Amygdala (tissue), 56 donors: ENCODE measurements at regions not wholly inside any gene's neighbourhood (a gene's known extent, or its start where the extent isn't known, plus 50 kb on each side); places are given as distances from the start of the nearest gene placed in this dataset.

Experiments used
- DNase-seq, 56 donors: peaks; one replicate each; lab custom pipeline; 2025; lab: John Stamatoyannopoulos, UW

DNA sequence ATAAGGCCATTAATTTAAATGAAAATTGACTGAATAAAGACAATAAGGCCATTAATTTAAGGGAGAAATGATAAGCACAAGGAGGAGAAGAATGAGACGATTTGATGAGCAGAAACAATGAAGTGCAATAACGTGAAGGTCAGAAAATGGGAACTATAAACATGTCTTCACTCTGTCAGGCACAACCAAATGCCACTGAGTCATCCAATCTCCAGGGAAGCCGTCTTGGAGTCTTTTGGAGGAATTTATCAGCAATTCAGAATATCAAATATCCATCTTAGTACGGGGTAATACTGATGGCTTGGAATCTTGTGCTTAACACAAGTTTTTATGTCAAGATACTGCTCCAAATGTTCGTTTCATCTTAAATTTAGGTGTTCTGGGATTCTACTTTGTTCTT, 159.9 kb downstream of the CAPZA3 start:
- no peak for DNase-seq

GRCh38 chr12:18898470-18898869, 160.6 kb downstream of the CAPZA3 start:
- no peak for DNase-seq

DNA sequence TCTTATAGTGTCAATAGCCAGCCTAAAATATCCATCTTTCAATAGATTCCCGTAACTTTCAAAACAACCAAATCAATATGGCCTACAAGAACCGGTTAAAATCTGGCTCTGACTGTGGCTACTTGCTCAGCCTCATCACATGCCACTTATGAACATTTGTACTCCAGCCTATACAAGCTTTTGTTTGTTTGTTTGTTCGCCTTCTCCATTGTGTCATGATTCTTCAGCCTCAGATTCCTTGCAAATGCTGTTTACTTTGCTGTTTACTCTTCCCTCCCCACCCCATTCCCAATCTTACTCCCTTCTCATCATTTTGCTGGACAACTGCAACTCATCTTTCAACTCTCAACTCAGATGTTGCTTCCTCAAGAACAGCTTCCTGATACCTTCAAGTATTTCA, 161.2 kb downstream of the CAPZA3 start:
- no peak for DNase-seq

- no peak for DNase-seq
Observed at GRCh38 chr12:18899678-18900317, 161.9 kb downstream of the CAPZA3 start.

DNA sequence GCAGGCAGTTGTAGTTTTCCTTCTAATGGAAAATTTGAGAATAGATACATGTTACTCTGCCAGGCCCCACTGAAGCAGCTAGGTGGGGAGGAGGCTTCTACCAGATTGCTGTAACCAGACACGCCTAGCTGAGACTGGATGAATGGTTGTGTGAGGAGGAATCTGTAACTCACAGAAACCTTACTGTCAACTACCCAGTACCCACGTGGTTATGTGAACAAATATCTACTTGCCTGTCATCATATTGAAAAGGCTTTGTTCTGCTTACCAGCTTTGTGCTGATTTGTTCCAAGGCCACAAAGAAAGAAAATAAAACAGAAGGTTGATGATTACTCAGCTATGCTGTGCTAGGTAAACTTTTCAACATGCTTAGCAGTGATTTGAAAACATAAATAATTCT, 167.2 kb downstream of the CAPZA3 start:
- DNase-seq, result no peak

- DNase-seq, result no peak
Observed at GRCh38 chr12:18906395-18906794, 168.5 kb downstream of the CAPZA3 start.

DNA sequence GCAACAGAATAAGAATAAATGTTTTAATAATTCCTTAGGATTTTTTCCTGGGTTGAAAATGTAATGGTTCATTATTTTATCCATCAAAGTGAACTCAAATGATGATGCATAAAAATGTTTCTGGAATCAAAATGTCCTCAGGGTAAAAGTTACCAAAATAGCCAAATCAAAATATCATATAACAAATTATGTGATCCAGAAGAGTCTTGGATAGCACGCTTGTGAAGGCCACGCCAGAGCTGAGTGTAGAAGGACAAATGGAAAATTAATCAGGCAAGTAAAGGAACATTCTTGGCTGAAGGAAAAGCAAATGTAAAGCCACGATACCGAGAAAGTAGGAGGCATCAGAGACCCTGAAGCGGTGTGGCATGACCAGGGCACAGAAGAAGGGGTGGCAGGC, 169.2 kb downstream of the CAPZA3 start:
- no peak for DNase-seq

GRCh38 chr12:18907728-18908127, 169.8 kb downstream of the CAPZA3 start:
- no peak for DNase-seq

DNA sequence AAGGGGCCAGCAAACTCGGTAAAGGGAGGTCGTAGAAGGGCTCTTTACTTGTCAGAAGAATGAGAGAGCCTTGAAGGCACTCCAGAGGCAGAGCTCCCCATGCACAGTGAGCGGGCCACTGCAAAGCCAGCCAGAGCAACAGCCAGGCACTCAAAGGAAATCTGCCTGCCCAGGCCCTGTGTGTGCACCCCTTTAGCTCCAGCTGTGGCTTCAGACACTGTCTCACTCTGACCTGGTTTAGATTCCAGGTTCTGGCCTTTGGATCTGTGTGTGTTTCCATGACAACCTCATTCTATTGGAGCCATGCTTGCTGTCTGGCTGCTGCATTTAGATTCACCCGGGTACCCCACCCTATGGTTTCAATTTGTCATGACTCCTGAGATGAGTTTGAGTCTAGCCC, 170.3 kb downstream of the CAPZA3 start:
- DNase-seq, result no peak

DNA sequence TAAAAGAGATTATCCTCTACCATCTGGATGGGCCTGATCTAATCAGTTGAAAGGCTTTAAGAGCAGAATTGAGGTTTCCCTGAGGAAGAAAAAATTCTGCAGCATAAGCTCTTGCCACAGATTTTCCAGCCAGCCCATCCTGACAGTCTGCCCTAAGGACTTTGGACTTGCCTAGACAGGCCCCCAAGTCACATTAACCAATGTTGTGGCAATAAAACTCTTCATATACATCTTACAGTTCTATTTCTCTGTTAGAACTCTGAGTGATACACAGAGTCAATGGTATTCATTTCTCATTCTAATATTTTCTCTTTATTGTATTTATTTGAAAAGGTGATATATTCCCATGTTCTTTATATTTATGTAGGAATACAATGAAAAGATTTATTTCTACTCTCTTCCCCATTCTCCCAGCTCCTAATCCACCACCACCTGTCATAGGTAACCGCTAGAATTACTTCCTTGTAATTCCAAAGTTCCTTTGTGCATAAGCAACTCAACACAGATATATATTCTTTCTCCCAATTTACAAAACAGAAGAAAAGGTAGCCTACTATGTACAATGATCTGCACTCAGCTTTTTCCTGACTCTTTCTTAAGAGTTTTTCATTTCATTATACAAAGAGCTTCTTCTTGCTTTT, 182.1 kb downstream of the CAPZA3 start:
- DNase-seq, result no peak

- DNase-seq, result no peak
Observed at GRCh38 chr12:18922851-18923250, 184.9 kb downstream of the CAPZA3 start.

- no peak for DNase-seq
Observed at GRCh38 chr12:18923721-18924120, 185.8 kb downstream of the CAPZA3 start.

- no peak for DNase-seq
Observed at GRCh38 chr12:18926188-18926587, 188.3 kb downstream of the CAPZA3 start.

- DNase-seq, result no peak
Observed at GRCh38 chr12:18932211-18932610, 194.3 kb downstream of the CAPZA3 start.

DNA sequence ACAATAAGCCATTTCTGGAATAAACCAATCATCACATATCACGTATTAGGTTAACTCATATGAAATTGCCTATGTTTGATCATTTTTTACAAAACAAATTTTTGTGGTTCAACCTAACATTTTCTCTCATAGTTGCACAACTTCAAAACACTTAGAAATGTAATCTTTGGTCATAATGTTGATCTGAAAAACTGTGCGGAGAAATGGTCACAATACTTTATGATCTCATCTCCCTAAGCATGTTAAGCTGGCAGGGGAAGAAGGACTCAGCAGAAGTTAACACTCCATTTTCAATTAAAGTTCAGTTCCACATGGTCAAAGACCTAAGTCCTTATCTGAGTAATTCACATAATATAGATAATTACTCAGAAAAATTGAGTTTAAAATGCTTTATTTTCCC, 194.8 kb downstream of the CAPZA3 start:
- DNase-seq, result no peak

DNA sequence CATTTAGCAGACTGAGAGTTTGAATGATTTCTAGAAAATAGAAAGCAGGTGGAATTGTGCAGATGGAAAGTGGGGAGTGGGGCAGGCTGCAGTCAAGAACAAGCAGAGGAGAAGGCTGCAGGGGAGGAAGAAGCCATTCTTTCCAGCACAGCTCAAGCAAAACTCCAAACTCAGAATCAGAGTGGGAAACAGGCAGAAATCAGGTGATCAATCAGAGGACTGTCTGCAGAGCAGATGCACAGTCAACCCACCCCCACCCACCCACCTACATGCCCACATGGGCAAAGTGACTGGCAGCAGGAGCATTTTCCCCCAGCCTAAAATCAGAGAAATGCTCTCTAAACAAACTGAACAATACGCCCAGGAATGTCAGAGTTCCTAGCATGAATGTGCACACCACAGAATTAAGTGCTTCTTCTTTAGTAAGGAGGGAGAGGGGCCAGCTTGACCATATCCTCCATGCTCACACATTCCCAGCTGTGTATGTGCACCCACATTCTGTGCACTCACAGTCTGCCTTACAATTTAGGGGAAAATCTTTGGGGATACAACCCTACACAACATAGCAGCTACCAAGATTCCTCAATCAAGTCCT, 194.1 kb upstream of the PLEKHA5 start:
- DNase-seq, result peak in 3 of 56 donors; percentile 2 to 6 (median 4)

GRCh38 chr12:18939051-18939450, 190.5 kb upstream of the PLEKHA5 start:
- no peak for DNase-seq

DNA sequence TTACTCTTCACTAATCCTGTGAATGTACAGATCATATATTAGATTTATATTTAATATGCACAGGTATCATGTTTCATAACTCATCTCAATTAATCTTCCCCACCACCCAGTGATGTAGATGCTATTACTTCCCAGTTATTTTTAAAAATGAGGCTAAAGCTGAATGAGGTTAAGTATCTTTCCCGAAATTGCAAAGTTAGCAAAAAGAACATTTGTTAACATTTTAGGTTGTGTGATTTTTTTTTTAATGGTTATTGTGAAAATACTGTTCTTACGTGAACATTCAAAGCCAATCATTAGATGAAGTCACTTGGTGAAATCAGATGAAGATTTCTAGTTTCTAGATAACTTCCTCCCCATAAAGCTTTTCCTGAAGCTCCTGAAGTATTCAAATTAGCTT, 186.9 kb upstream of the PLEKHA5 start:
- DNase-seq, result no peak

GRCh38 chr12:18943200-18943599, 186.3 kb upstream of the PLEKHA5 start:
- DNase-seq, result no peak

- DNase-seq, result no peak
Observed at GRCh38 chr12:18946106-18946505, 183.4 kb upstream of the PLEKHA5 start.

- no peak for DNase-seq
Observed at GRCh38 chr12:18951218-18951617, 178.3 kb upstream of the PLEKHA5 start.

GRCh38 chr12:18953505-18953904, 176.0 kb upstream of the PLEKHA5 start:
- DNase-seq, result no peak
